Activated T-cell treated with anti-CD3 and anti-CD28 coated beads for 48 hours (primary cell): ENCODE measurements at regions not wholly inside any gene's neighbourhood (a gene's known extent, or its start where the extent isn't known, plus 50 kb on each side); places are given as distances from the start of the nearest gene placed in this dataset.
A peak's percentile ranks its signal among the peaks of the same experiment; 100 is the strongest.

ENCODE experiments used
- DNase-seq: peaks from one replicate; pipeline ENCODE4 v3.0.0-alpha.2; 2020; ENCODE audit warnings: low read depth

DNA sequence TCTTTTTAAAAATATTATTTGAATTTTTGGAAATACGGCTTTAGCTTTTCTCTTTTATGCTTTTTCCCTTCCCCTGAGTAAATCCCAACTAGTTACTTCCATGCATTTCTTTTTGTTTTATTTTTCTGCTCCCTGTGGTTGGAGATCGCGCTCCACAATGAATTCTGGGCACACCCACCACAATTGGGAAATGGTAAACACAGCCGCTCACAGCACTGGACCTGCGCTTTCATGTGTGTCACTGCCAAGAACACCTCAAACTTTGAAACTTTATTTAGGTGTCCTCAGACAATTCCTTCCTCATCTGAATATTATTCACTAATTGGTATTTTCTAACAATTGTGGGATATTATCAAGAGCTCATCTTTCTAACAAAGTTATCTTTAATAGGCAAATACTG is 82.8 kb upstream of the TMEM18 start:
- no peak for DNase-seq

DNA sequence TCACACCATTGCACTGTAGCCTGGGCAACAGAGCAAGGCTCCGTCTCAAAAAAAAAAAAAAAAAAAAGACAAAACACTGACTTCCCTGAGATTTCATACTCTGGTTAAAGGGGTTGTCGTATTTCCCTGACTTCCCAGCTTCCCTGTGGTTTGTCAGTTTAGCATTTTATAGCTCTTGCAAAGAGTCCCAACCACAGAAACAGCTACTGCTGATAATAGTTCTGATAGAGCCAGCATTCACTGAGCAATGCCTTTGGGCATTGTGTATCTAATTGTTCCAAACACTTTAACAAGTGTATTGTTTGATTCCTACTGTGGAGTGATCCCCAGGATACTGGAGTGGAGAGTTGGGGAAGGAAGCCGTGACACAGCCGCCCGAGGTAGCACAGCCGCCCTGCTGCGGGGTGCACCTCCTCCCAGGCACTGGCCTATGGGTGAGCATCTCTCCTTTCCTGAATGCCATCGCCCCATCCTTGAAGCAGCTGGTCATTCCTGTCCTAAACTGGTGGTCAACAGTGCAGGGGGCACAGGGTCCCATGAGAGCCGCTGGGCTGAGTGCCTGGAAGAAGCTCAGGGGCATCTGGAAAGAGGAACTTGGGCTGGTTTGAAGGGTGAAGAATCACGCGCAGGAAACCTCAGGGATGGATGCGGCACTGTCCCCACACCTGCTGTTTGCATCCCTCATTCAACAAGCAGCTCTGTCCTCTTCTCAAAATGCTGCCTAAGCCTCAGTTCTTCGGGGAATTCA is 81.0 kb upstream of the TMEM18 start:
- DNase-seq, result no peak

DNA sequence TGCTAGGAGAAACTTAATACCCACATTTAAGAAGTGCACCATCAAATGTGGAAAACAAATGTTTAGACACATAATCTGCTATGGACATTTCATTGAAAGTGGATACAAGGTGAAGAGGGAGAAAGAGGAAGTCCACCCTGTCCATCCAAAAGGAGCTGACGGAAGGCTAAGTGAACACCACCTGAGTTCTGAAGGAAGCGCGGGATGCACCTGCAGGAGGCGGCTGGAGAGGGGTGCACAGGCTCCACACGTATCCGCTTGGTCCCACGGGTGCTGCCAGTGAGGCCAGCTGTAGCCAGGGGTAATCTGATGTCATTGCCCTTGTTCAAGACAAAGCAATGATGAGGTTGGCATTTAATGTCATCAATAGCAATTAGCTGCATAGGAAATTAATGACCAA is 75.9 kb upstream of the TMEM18 start:
- DNase-seq, result no peak

DNA sequence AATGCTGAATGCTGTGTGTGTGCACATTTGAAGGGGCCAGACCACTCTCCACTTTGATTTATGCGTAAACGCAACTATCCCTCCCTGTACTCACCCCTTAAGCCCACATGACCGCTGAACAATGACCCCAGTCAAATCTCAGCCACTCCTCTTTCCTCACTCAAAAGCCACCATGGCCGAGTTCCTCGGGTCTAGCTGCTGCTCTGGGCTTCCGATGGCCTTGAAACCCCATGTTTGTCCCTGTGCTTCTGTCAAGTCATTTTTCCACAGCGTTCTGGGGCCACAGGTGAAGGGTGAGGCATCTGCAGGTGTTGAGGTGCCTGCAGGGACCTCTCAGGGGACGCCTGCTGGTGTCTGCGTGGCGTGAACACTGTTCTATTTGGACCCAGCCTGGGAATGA is 74.3 kb upstream of the TMEM18 start:
- no peak for DNase-seq

DNA sequence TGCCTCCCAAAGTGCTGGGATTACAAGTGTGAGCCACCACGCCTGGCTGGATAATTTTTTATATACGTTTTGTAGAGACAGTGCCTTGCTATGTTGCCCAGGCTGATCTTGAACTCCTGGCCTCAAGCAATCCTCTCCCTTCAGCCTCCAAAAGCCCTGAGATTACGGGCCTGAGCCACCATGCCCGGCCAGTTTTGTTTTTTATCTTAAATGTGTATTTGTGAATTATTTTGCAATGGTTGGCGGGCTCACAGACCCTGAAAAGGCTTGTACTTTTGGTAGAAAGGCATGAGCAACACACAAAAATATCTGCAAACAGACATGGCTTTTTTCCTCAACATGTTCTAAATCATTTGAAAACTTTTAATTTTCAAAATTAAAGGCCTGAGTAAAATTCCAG is 73.4 kb upstream of the TMEM18 start:
- no peak for DNase-seq

DNA sequence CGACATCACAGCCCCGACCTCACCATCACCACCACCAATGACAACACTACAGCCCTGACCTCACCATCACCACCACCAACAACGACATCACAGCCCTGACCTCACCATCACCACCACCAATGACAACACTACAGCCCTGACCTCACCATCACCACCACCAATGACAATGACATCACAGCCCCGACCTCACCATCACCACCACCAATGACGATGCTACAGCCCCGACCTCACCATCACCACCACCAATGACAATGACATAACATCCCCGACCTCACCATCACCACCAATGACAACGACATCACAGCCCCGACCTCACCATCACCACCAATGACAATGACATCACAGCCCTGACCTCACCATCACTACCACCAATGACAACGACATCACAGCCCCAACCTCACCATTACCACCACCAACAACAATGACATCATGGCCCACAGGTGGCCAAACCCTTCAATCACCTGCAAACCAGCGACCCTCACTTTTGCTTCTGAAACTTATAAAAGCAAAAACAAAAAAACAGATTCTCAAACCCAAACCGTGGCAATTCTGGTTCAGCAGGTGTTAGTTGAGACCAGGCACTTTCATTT is 70.7 kb upstream of the TMEM18 start:
- DNase-seq, result no peak

DNA sequence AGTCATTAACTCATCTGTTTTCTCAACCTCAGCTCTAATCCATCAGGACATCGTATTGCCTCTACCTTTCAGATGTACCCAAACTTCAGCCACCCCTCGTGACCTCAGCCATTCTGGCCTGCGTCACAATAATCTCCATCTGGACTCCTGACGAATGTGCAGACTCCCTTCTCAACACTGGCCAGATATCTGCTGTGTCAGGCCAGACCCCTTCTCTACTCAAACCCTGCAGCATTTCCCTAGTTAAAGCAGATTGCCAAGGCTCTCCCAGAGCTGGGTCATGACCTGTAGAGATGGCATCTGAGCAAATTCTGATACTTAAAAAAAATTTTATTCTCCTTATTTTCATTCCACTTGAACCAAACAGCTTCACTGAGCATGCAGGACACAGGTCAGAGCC is 69.5 kb upstream of the TMEM18 start:
- DNase-seq, result no peak

DNA sequence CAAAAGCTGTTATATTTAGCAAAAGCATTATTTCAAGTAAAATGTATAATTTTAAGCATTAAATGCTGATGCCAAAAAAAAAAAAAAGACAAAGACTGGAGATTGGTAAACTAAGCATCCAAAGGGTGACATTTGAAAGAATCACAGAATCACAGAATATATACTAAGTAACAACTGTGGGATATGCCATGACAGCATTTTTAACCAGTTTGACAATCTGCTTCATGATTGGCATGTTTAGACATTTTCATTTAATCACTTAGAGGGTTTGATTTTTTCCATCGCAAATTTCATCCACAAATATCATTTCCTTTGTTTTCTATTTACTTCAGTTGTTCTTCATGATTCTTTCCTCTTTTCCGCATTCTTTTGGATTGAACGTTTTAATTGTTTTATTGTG is 66.9 kb upstream of the TMEM18 start:
- no peak for DNase-seq

DNA sequence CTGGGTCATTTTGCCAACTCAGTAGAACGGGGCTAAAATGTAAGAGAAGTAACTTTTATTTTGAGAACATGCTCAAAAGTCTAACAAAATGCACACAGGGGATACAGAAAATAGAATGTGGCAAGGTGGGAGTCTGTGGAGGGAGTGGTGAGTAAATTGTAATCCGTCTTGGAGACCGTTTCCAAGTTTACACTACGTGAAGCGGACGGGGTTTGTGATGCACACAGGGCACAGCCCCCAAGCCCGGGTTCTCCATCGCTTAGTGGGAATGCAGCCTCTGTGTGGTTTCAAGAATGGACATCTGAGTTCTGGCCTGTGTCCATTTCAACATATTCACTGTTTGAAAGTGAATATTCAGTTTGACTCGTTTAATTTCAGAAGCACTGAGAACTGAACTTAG is 65.0 kb upstream of the TMEM18 start:
- DNase-seq, result no peak

DNA sequence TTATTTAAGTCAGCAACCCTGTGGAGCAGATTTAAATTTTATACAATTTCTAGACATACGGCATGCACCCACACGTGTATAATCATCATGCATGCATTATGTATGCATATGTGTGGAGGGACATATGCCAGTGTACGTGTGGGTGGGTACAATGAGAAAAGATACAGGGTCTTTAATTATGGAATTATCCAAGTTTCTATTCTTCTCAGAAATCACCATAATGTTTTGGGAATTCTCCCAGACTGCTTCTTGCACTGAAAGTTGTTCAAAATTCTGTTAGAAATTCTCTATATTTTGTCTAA is 63.9 kb upstream of the TMEM18 start:
- no peak for DNase-seq

DNA sequence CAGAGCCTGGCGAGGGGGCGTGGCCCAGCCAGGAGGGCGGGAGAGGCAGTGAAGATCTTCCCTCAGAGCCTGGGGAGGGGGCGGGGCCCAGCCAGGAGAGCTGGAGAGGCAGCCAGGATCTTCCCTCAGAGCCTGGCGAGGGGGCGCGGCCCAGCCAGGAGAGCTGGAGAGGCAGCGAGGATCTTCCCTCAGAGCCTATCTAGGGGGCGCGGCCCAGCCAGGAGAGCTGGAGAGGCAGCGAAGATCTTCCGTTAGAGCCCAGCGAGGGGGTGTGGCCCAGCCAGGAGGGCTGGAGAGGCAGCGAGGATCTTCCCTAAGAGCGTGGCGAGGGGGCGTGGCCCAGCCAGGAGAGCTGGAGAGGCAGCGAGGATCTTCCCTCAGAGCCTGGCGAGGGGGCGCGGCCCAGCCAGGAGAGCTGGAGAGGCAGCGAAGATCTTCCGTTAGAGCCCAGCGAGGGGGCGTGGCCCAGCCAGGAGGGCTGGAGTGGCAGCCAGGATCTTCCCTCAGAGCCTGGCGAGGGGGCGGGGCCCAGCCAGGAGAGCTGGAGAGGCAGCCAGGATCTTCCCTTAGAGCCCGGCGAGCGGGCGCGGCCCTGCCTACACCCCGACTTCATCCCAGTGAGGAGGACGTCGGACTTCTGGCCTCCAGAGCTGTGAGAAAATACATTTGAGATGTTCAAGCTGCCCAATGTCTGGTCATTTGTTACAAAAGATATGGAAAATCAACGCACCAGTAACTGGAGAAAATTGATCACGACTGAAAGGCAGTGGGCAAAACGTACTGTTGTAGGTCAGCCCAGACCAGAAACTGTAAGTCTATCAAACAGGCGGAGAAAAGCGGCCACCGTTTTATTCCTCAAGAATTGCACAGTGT is 63.4 kb upstream of the TMEM18 start:
- peak; percentile 41 for DNase-seq

DNA sequence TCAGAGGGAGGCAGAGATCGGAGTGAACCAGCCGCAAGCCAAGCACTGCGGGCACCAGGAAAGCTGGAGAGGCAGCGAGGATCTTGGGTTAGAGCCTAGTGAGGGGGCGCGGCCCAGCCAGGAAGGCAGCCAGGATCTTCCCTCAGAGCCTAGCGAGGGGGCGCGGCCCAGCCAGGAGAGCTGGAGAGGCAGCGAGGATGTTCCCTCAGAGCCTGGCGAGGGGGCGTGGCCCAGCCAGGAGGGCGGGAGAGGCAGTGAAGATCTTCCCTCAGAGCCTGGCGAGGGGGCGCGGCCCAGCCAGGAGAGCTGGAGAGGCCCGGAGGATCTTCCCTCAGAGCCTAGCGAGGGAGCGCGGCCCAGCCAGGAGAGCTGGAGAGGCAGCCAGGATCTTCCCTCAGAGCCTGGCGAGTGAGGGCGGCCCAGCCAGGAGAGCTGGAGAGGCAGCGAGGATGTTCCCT is 62.7 kb upstream of the TMEM18 start:
- peak; percentile 2 for DNase-seq

DNA sequence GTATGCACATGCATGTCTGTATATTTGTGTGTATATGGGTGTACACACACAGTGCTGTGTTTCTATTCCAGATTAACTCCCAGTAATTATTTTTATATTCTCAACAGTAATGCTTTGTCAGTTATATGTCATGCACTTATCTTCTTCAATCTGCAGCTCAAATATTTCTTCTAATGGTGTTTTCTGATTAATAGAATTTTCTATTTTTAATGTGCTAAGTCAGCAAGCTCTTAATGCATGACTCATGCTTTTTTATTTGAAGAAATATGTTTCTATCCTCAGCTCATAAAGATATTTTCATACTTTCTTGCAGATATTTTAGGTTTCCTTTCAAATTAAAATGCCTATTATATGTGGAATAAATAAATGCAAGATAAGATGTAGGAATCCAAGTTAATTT is 59.7 kb upstream of the TMEM18 start:
- no peak for DNase-seq

DNA sequence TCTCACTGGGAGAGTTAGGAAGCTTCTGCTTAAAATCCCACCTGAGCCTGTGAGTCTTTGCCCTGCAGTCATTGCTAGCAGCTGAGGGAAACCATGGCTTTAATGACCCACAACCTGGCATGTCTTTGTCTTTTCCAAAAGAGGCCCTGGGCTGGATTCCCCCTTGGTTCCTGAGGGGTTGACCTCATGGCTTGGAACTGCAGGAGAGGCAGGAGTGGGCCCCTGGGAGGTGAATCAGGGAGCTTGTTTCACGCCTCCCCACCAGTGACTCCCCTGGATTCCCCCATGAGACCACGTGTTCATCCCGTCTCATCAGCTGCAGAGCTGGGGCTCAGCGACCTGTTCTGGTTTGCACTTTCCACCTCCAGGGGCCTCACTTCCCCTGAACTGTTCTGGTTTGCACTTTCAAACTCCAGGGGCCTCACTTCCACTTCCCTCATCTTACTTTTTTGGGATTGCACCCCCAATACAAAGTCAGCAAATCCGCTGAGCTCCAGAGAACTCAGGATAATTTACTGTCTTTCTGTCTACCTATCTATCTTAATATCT is 58.5 kb upstream of the TMEM18 start:
- no peak for DNase-seq

DNA sequence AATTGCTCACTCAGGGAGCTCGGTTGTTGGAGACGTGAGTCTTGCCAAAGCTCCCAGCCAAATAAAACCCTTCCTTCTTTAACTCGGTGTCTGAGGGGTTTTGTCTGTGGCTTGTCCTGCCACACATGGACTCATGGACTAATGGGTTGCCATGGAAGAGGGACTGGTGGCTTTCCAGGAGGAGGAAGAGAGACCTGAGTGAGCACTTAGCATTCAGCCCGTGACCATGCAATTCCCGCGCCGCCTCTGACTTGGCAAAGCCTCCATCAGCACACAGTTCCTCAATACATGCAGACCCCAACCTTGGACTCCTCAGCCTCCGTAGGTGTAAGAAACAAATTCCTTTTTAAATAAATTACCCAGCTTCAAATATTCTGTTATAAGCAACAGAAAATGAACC is 57.3 kb upstream of the TMEM18 start:
- DNase-seq, result no peak

DNA sequence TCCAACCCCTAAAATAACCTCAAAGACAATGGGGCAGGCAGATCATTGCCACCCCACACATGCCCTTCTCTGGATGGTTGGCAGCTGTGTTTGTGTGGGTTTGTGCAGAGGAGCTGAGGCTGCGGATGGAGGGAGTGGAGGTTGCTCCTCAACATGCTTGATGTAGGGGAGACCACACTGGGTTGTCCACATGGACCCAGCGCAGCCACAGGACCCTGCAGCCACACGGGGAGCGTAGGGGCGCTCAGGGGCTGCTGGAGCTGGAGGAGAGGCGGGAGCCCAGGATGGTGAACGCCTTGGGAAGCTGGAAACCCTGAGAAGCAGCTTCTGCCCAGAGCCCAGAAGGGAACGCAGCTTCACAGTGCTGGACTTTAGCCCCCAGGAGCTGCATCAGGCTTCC is 56.3 kb upstream of the TMEM18 start:
- no peak for DNase-seq

DNA sequence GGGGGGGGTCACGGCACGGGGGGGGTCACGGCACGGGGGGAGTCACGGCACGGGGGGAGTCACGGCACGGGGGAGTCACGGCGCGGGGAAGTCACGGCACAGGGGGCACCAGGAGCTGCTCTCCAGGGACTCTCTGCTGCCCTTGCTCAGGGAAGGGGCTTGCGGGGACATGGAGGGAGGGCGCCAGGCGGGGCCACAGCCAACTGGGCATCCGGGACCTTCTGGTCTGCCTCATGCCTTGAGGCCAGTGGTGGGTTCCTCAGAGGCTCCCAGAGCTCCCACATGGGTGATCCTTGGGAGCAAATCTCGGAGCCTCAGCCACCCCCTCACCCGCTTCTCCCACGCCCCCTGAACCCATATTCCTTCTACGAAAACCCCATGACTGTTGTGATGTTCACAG is 55.8 kb upstream of the TMEM18 start:
- DNase-seq, result no peak

DNA sequence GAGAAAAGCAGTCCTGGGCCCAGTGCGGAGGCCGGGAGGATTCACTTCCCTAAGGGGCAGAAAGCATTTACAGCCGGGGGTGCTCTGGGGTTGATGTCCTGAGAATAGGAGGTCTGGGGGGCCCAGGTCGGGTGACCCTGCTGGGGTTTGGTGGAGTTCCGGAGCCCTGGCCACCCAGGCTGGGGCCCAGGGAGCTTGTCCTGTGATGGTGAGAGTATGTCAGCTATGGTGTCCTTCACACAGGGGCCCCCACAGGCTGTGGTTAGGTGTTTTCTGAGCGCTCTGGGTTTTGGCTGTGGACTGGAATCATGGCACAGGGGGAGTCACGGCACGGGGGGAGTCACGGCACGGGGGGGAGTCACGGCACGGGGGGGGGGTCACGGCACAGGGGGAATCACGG is 54.5 kb upstream of the TMEM18 start:
- no peak for DNase-seq

DNA sequence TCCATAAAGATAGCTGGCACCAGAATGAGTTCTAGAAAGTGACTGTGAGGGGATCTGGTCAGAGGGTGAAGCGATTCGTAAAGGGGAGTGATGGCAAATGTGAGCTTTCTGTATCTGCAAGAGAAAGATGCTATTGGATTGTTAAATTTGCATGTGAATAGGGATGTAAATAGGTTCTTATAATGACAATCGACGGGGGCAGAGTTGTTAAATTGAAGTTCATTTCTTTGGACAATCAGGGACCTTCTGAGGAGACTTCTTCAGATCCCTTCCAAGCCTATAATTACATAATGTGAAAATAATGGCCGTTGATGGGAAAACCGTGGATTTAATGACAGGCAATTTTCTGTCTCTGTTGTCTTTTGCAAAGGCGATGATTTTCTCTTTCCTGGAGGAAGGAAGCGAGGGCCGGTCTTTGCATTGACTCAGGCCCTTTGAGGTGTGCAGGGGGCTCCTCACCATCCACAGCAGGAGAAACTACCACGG is 52.2 kb upstream of the TMEM18 start:
- no peak for DNase-seq

DNA sequence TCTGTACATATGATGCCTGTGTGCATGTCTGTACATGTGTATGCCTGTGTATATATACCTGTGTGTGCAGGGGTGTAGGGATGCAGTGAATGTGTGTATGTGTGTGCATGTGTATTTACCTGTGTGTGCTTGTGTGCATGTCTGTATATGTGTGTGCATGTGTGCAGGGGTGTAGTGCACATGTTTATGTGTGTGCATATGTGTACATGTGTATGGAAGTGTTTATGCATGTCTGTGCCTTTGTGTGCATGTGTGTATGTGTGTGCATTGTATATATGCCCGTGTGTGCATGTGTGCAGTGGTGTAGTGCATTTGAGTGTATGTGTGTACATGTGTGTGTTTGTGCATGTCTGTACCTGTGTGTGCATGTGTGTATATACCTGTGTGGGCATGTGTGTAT is 51.0 kb upstream of the TMEM18 start:
- DNase-seq, result no peak

DNA sequence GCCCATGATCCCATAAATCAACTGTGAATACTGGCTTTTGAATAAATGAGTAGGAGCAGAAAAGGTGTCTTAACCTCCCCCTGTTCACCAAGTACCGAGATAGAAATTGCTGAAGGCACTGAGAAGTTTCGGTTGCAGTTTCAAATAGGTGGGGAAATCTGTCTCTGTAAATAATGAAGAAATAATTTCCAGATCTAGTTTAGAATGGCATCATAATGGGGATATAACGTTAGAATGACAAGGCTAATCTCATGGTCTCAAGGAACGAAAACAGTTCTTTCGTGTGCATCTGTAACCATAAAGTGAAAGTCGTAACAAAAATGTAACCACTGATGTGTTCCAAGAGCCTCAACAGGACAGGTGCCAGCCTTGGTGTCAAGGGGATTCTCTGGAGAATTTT is 49.9 kb upstream of the TMEM18 start:
- DNase-seq, result no peak
